22Rv1 (cell line): ENCODE measurements at regions not wholly inside any gene's neighbourhood (a gene's known extent, or its start where the extent isn't known, plus 50 kb on each side); places are given as distances from the start of the nearest gene placed in this dataset.

Experiments used
- CTCF ChIP-seq: fragments of 450-650 bp; IDR thresholded peaks from 2 replicates; pipeline ENCODE4 v1.5.1; 2017; ENCODE audit warnings: mild to moderate bottlenecking
- ZFX ChIP-seq: fragments of 450-650 bp; IDR thresholded peaks from 2 replicates; pipeline ENCODE4 v1.6.1; 2017; ENCODE audit warnings: antibody characterized with exemption, borderline replicate concordance

GRCh38 chr4:138035781-138036258, 206.3 kb downstream of the SLC7A11 start:
- TF ChIP-seq CTCF (peak; percentile 35), ZFX (no peak)
